Stimulated activated CD8-positive, alpha-beta memory T cell treated with anti-CD3 and anti-CD28 coated beads, Interleukin-4, amount 100 ng/mL, for 1 hour (primary cell): ENCODE measurements at regions not wholly inside any gene's neighbourhood (a gene's known extent, or its start where the extent isn't known, plus 50 kb on each side); places are given as distances from the start of the nearest gene placed in this dataset.
"Not testable (repeated sequence)": the region's sequence is repeated elsewhere in the genome, so short reads cannot be mapped to it uniquely, and the experiment has no call there.

ENCODE experiments used
- DNase-seq, 2 donors: peaks; one replicate each; pipeline ENCODE4 v3.0.0-alpha.2; 2020; ENCODE audit warnings: low read depth in 2 of 2, low spot score in 1 of 2

DNA sequence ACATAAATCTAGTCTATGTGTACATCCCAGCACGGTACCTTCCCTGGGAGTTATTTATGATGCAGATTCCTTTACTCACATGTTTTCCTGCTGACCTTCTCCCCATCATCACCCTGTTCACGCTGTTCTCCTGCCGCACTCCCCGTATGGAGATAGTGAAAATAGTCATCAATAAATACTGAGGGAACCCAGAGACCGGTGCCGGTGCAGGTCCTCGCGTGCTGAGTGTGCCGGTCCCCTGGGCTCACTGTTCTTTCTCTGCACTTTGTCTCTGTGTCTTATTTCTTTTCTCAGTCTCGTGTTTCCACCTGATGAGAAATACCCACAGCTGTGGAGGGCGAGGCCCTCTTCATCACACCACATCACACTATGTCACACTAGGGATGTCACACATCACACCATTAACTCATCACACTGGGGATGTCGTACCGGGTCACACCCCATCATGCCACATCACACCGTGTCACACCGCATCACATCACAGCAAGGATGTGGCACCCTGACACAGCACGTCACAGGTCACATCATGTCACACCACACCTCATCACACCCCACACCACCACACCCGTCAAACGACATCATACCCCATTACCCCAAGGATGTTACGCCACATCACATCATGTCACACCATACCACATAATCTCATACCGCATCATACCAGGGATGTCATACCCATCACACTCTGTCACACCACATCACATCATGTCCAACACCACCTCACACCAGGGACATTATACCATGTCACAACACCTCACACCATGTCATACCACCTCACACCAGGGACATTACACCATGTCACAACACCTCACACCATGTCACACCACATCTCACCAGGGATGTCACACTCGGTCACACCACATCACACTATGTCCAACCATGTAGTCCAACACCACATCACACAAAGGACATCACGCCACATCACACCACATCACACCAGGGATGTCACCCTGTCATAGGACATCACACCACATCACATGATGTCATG, 207.0 kb downstream of the TMEM121 start:
- DNase-seq, result no peak

DNA sequence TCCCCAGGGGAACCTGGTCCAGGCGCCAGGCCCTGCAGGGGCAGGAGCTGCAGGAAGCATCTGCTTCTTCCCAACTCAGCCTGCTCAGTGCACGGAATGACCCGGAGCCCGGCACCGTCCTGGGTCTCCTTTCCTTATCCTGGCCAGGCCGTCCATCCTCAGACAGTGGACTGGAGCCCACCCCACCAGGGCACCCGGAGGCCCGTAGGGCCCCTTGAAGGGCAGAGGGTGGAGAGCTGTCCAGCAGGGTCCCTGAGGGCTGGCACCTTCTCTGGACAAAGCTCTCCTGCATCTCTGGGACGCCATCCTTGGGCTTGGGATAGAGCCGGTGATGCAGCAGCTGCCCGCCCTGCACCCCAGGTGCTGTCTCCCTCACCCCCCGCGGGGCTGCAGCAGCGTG, 207.9 kb downstream of the TMEM121 start:
- DNase-seq, result not testable (repeated sequence)

DNA sequence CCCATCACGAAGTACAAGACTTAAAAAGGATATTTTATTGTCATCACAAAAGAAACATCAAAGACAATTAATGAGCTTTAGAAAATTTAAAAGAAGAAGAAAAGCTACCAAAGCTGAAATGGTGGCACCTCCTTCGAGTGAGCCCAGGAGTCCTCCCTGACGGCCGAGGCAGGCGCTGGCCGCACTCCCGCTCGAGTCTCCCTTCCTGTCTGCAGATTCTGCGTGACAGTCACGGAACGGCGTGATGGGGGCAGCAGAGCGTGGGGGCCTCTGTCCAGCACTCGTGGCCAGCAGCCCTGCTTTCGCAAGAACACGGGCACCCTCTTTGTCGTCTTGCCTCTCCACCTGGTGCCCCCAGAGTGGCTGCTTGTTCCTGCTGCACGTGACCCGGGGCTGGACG, 209.9 kb downstream of the TMEM121 start:
- not testable (repeated sequence) for DNase-seq

DNA sequence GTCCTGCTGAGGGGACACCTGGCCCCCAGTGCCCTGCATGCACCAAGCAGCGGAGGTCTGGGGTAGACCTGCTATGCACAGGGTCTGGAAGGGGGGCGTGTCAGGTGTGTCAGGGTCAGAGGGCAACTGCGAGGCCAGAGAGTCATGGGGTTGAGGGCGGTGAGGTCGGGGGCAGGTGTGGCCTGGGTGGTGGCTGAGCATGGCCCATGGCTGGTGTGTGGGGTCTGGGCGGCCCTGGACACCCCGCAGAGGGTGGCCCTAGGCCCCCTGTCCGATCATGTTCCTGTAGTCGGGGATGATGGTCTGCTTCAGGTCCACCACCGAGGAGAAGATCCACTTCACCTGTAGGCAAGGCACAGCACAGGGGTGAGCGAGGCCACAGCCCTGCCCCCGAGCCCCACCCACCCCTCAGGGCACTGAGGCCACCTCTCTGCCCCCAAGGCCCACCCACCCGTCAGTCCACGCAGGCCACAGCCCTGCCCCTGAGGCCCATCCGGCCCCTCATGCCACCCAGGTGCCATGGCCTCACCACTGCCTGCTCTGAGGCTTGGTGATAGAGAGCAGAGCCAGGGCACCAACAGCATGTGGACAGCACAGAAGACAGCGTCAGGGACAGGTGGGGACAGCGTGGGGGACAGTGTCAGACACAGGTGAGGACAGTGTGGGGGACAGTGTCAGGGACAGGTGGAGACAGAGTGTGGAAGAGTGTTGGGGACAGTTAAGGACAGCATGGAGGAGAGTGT, 211.3 kb downstream of the TMEM121 start:
- DNase-seq, result no peak

GRCh38 chr14:105738638-105739037, 212.3 kb downstream of the TMEM121 start:
- DNase-seq, result no peak

DNA sequence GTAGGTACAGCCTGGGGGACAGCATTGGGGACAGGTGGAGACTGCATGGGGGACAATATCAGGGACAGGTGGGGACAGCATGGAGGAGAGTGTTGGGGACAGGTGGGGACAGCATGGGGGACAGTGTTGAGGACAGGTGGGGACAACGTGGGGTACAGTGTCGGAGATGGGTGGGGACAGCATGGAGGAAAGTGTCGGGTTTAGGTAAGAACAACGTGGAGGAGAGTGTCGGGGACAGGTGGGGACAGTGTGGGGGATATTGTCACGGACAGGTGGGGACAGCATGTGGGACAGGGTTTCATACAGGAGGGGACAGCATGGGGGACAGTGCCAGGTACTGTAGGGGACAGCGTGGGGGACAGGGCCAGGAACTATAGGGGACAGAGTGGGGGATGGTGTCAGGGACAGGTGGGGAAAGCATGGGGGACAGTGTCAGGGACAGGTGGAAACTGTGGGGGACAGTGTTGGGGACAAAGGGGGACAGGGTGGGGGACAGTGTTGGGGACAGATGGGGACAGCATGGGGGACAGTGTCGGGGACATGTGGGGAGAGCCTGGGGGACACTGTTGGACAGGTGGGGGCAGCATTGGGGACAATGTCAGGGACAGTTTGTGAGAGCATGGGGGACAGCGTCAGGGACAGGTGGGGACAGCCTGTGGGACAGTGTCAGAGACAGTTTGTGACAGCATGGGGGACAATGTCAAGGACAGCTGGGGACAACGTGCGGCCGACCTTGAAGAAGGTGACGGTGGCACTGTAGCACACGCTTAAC, 213.1 kb downstream of the TMEM121 start:
- no peak for DNase-seq

GRCh38 chr14:105740272-105740671, 213.9 kb downstream of the TMEM121 start:
- not testable (repeated sequence) for DNase-seq

GRCh38 chr14:105740961-105741360, 214.6 kb downstream of the TMEM121 start:
- DNase-seq, result not testable (repeated sequence)

- not testable (repeated sequence) for DNase-seq
Measured at GRCh38 chr14:105741707-105742530, 215.5 kb downstream of the TMEM121 start.

GRCh38 chr14:105742531-105742848, 216.1 kb downstream of the TMEM121 start:
- no peak for DNase-seq

GRCh38 chr14:105742904-105743701, 216.7 kb downstream of the TMEM121 start:
- DNase-seq, result not testable (repeated sequence)

DNA sequence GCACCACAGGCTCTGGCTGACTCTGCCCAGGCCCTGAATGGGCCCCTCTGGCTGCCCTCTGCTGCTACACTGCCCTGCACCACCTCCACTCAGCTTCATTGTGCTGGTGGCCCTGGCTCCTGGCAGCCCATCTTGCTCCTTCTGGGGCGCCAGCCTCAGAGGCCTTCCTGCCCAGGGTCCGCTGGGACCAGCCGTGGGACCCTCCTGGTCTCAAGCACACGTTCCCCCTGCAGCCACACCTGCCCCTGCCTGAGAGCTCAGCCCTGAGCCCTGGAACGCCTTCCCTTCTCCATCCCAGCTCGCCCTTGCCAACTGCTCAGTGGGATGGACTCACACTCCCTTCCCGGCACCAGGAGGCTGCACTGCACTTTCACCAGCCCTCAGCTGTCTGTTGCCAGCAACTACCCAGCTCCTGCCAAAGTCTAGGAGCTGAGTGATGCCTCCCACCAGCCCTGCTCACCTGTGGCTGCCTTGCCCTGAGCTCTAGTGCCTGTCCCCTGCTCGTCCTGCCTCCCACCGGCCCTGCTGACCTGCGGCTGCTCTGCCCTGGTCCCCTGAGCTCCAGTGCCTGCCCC, 217.9 kb downstream of the TMEM121 start:
- DNase-seq, result not testable (repeated sequence)

DNA sequence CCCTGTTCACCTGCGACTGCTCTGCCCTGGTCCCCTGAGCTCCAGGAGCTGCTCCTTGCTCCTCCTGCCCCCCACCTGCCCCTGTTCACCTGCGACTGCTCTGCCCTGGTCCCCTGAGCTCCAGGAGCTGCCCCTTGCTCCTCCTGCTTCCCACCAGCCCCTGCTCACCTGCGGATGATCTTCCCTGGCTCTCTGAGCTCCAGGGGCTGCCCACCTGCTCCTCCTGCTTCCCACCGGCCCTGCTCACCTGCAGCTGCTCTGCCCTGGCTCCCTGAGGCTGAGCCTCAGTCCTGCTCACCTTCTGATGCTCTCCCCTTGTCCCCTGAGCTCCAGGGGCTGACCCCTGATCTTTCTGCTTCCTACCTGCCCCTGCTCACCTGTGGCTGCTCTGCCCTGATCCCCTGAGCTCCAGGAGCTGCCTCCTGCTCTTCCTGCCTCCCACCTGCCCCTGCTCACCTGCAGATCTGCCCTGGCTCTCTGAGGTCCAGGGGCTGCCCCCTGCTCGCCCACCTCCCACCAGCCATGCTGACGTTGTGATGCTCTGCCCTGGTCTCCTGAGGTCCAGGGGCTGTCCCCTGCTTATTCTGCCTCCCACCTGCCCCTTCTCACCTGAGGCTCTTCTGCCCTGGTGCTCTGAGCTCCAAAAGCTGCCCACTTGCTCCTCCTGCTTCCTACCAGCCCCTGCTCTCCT, 219.2 kb downstream of the TMEM121 start:
- DNase-seq, result no peak

- no peak for DNase-seq
Measured at GRCh38 chr14:105746124-105746514, 219.7 kb downstream of the TMEM121 start.

- not testable (repeated sequence) for DNase-seq
Measured at GRCh38 chr14:105746800-105747502, 220.6 kb downstream of the TMEM121 start.

GRCh38 chr14:105747503-105748203, 221.3 kb downstream of the TMEM121 start:
- DNase-seq, result not testable (repeated sequence)

- DNase-seq, result no peak
Measured at GRCh38 chr14:105748204-105748578, 221.8 kb downstream of the TMEM121 start.

DNA sequence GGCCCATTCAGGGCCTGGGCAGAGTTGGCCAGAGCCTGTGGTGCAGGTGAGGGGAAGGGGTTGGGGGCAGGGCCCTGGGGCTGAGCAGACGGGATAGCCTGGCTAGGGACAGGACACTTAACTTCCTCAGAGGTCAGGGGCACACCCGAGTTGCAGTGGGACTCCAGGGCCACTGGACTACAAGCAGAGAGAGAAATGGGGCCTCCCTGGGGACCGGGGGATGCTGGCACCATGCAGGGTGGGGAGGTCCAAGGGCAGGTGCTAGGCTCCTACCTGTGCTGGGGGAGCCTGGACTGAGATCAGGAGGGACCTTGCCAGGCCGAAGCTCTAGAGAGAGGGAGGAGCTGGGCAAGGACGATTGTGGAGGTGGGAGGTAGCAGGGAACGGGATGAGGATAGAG, 222.3 kb downstream of the TMEM121 start:
- DNase-seq, result not testable (repeated sequence)
